Thymus (tissue), 11 donors: ENCODE measurements at regions not wholly inside any gene's neighbourhood (a gene's known extent, or its start where the extent isn't known, plus 50 kb on each side); places are given as distances from the start of the nearest gene placed in this dataset.

ENCODE experiments used
- DNase-seq, 9 donors: peaks; one replicate each; pipeline ENCODE4 v3.0.0-alpha.2; 2013; ENCODE audit warnings: low spot score in 9 of 9, low read depth in 6 of 9, missing footprints in 1 of 9
- H3K27ac ChIP-seq, 2 donors: one replicate each; pipeline ENCODE4 v1.5.1; 2013; ENCODE audit warnings: control low read depth in 1 of 2, low read depth in 1 of 2, low read length in 1 of 2, mild to moderate bottlenecking in 1 of 2, moderate library complexity in 1 of 2
- H3K27me3 ChIP-seq, 2 donors: one replicate each; pipeline ENCODE4 v1.5.1; 2013; ENCODE audit warnings: low read length in 1 of 2; ENCODE audit not compliant: control insufficient read depth in 2 of 2, insufficient read depth in 1 of 2
- H3K36me3 ChIP-seq, 2 donors: one replicate each; pipeline ENCODE4 v1.5.1; 2013; ENCODE audit warnings: low read length in 1 of 2, mild to moderate bottlenecking in 1 of 2, moderate library complexity in 1 of 2; ENCODE audit not compliant: control insufficient read depth in 2 of 2, insufficient read depth in 2 of 2
- H3K4me1 ChIP-seq, 2 donors: one replicate each; pipeline ENCODE4 v1.5.1; 2013; ENCODE audit warnings: low read length in 2 of 2; ENCODE audit not compliant: control insufficient read depth in 2 of 2, insufficient read depth in 2 of 2
- H3K4me3 ChIP-seq, 2 donors: one replicate each; pipeline ENCODE4 v1.5.1; 2013; ENCODE audit warnings: low read length in 2 of 2, control low read depth in 1 of 2, mild to moderate bottlenecking in 1 of 2
- H3K9me3 ChIP-seq, 2 donors: one replicate each; pipeline ENCODE4 v1.5.1; 2013; ENCODE audit warnings: low read length in 1 of 2, mild to moderate bottlenecking in 1 of 2; ENCODE audit not compliant: control insufficient read depth in 2 of 2, insufficient read depth in 1 of 2
- WGBS: extraction: QIAGEN DNeasy Blood & Tissue Kit; methylation state at CpG from one replicate; pipeline ENCODE4 v1.1.7; 2013; 5-methylcytosine and 5-hydroxymethylcytosine counted together
- donor health status: healthy.

- Histone ChIP-seq H3K9me3 (no peaks in the 10 kb centered on the region), H3K4me1 (no peaks in the 10 kb centered on the region), H3K36me3 (no peaks in the 10 kb centered on the region), H3K27ac (no peak overlapping the region), H3K27me3 (peaks cover 42 to 71% of the 10 kb centered on the region in 2 donors), H3K4me3 (peak overlapping the region in 1 of 2 donors; percentile 30)
- DNase-seq: no peak
- 3% methylated on average over 77 of the region's 77 CpGs for WGBS
Measured at GRCh38 chr1:47507881-47508701, 70.2 kb downstream of the FOXD2 start.

GRCh38 chr1:47508702-47509431, 71.0 kb downstream of the FOXD2 start:
- Histone ChIP-seq H3K4me1 (no peaks in the 10 kb centered on the region), H3K4me3 (no peak overlapping the region), H3K27me3 (peaks cover 45 to 65% of the 10 kb centered on the region in 2 donors), H3K27ac (no peak overlapping the region), H3K36me3 (no peaks in the 10 kb centered on the region), H3K9me3 (no peaks in the 10 kb centered on the region)
- DNase-seq: no peak
- 14% methylated on average over 18 of the region's 18 CpGs for WGBS

GRCh38 chr1:47510282-47510811, 72.5 kb downstream of the FOXD2 start:
- WGBS: 92% methylated on average over 10 of the region's 10 CpGs
- Histone ChIP-seq H3K36me3 (no peaks in the 10 kb centered on the region), H3K27ac (no peak overlapping the region), H3K4me3 (no peak overlapping the region), H3K27me3 (peaks cover 45 to 67% of the 10 kb centered on the region in 2 donors), H3K4me1 (no peaks in the 10 kb centered on the region), H3K9me3 (no peaks in the 10 kb centered on the region)
- DNase-seq: no peak

- Histone ChIP-seq H3K36me3 (no peaks in the 10 kb centered on the region), H3K4me1 (no peaks in the 10 kb centered on the region), H3K27me3 (peaks cover 35 to 55% of the 10 kb centered on the region in 2 donors), H3K4me3 (no peak overlapping the region), H3K27ac (no peak overlapping the region), H3K9me3 (no peaks in the 10 kb centered on the region)
- 96% methylated on average over 2 of the region's 2 CpGs for WGBS
- DNase-seq: no peak
Measured at GRCh38 chr1:47511825-47512224, 74.0 kb downstream of the FOXD2 start.

GRCh38 chr1:47513393-47513792, 75.5 kb downstream of the FOXD2 start:
- peaks cover 21 to 39% of the 10 kb centered on the region in 2 donors for H3K27me3 ChIP-seq
- no peak for DNase-seq
- no peaks in the 10 kb centered on the region for H3K4me1 ChIP-seq
- no peaks in the 10 kb centered on the region for H3K9me3 ChIP-seq
- no peaks in the 10 kb centered on the region for H3K36me3 ChIP-seq
- WGBS: 94% methylated on average over 3 of the region's 3 CpGs
- no peak overlapping the region for H3K4me3 ChIP-seq
- no peak overlapping the region for H3K27ac ChIP-seq

- Histone ChIP-seq H3K9me3 (no peaks in the 10 kb centered on the region), H3K36me3 (no peaks in the 10 kb centered on the region), H3K27me3 (peaks cover 14 to 31% of the 10 kb centered on the region in 2 donors), H3K4me1 (no peaks in the 10 kb centered on the region), H3K4me3 (no peak overlapping the region), H3K27ac (no peak overlapping the region)
- DNase-seq: no peak
Measured at GRCh38 chr1:47514229-47514628, 76.4 kb downstream of the FOXD2 start.

GRCh38 chr1:47515164-47515789, 77.4 kb downstream of the FOXD2 start:
- Histone ChIP-seq H3K4me3 (no peak overlapping the region), H3K27ac (no peak overlapping the region), H3K36me3 (no peaks in the 10 kb centered on the region), H3K9me3 (no peaks in the 10 kb centered on the region), H3K27me3 (peaks cover 6 to 20% of the 10 kb centered on the region in 2 donors), H3K4me1 (no peaks in the 10 kb centered on the region)
- 92% methylated on average over 8 of the region's 8 CpGs for WGBS
- DNase-seq: no peak

- no peak overlapping the region for H3K27ac ChIP-seq
- H3K9me3 ChIP-seq: no peaks in the 10 kb centered on the region
- WGBS: 47% methylated on average over 2 of the region's 2 CpGs
- no peak overlapping the region for H3K4me3 ChIP-seq
- H3K4me1 ChIP-seq: no peaks in the 10 kb centered on the region
- H3K36me3 ChIP-seq: no peaks in the 10 kb centered on the region
- peaks cover 4 to 6% of the 10 kb centered on the region in 2 donors for H3K27me3 ChIP-seq
- no peak for DNase-seq
Measured at GRCh38 chr1:47517946-47518345, 80.1 kb downstream of the FOXD2 start.

- Histone ChIP-seq H3K4me3 (no peak overlapping the region), H3K27ac (no peak overlapping the region), H3K9me3 (no peaks in the 10 kb centered on the region), H3K4me1 (no peaks in the 10 kb centered on the region), H3K27me3 (peaks cover 0 to 3% of the 10 kb centered on the region in 2 donors), H3K36me3 (no peaks in the 10 kb centered on the region)
- WGBS: 94% methylated on average over 4 of the region's 4 CpGs
- DNase-seq: no peak
Measured at GRCh38 chr1:47519491-47519890, 81.6 kb downstream of the FOXD2 start.
